ENCODE measurements at regions not wholly inside any gene's neighbourhood (a gene's known extent, or its start where the extent isn't known, plus 50 kb on each side); places are given as distances from the start of the nearest gene placed in this dataset.
"Not testable (repeated sequence)": the region's sequence is repeated elsewhere in the genome, so short reads cannot be mapped to it uniquely, and the experiment has no call there.

GRCh38 chr6:1230689-1231605 is 81.0 kb upstream of the FOXQ1 start:
- no peak for DNase-seq (ENCODE audit: low read depth, low spot score)

- DNase-seq (ENCODE audit: low read depth, low spot score), result no peak
These were observed 81.6 kb upstream of the FOXQ1 start for GRCh38 chr6:1230281-1230680.

GRCh38 chr6:1229808-1230207 is 82.1 kb upstream of the FOXQ1 start:
- no peak for DNase-seq (ENCODE audit: low read depth, low spot score)

GRCh38 chr6:1229301-1229700 is 82.6 kb upstream of the FOXQ1 start:
- DNase-seq (ENCODE audit: low read depth, low spot score), result no peak

- no peak for DNase-seq (ENCODE audit: low read depth, low spot score)
These were observed 83.1 kb upstream of the FOXQ1 start for GRCh38 chr6:1228754-1229191.

GRCh38 chr6:1227935-1228753 is 83.8 kb upstream of the FOXQ1 start:
- DNase-seq (ENCODE audit: low read depth, low spot score), result no peak

- no peak for DNase-seq (ENCODE audit: low read depth, low spot score)
These were observed 84.3 kb upstream of the FOXQ1 start for GRCh38 chr6:1227600-1227934.

- DNase-seq (ENCODE audit: low read depth, low spot score), result no peak
These were observed 85.4 kb upstream of the FOXQ1 start for GRCh38 chr6:1226277-1227099.

GRCh38 chr6:1224514-1224913 is 87.4 kb upstream of the FOXQ1 start:
- DNase-seq (ENCODE audit: low read depth, low spot score), result no peak

GRCh38 chr6:1222728-1223595 is 88.9 kb upstream of the FOXQ1 start:
- DNase-seq (ENCODE audit: low read depth, low spot score), result no peak

- DNase-seq (ENCODE audit: low read depth, low spot score), result no peak
These were observed 94.5 kb upstream of the FOXQ1 start for GRCh38 chr6:1217396-1217795.

- DNase-seq (ENCODE audit: low read depth, low spot score), result no peak
These were observed 95.4 kb upstream of the FOXQ1 start for GRCh38 chr6:1216488-1216974.

GRCh38 chr6:1215884-1216487 is 95.9 kb upstream of the FOXQ1 start:
- DNase-seq (ENCODE audit: low read depth, low spot score), result no peak

GRCh38 chr6:1215023-1215422 is 96.9 kb upstream of the FOXQ1 start:
- DNase-seq (ENCODE audit: low read depth, low spot score), result no peak

GRCh38 chr6:1212919-1213318 is 99.0 kb upstream of the FOXQ1 start:
- DNase-seq (ENCODE audit: low read depth, low spot score), result no peak

GRCh38 chr6:1212138-1212537 is 99.8 kb upstream of the FOXQ1 start:
- DNase-seq (ENCODE audit: low read depth, low spot score), result not testable (repeated sequence)

GRCh38 chr6:1210631-1211030 is 101.3 kb upstream of the FOXQ1 start:
- DNase-seq (ENCODE audit: low read depth, low spot score), result not testable (repeated sequence)

GRCh38 chr6:1208876-1209275 is 103.0 kb upstream of the FOXQ1 start:
- no peak for DNase-seq (ENCODE audit: low read depth, low spot score)

- no peak for DNase-seq (ENCODE audit: low read depth, low spot score)
These were observed 108.4 kb upstream of the FOXQ1 start for GRCh38 chr6:1203546-1203945.

GRCh38 chr6:1202201-1202600 is 109.7 kb upstream of the FOXQ1 start:
- no peak for DNase-seq (ENCODE audit: low read depth, low spot score)
